ENCODE measurements at regions not wholly inside any gene's neighbourhood (a gene's known extent, or its start where the extent isn't known, plus 50 kb on each side); places are given as distances from the start of the nearest gene placed in this dataset.

DNA sequence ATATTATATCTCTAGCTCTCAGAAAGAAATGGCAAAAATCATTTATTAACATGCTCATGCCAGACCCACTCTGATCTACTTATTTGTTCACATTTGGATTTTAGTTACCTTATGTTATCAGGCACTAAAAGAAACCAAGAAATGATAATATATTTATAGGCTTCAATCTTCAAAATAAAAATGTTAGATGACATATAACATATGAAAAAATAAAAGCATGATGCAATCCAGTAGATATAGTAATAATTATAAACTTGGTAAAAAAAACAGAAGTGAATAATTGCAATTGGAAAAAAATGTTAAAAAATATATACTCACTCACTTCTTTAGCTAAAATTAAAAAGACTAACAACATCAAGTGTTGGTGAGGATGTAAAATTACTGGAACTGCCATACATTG, 248.3 kb upstream of the VRK2 start:
- no peak for TF ChIP-seq ZNF12 (CRISPR knock-in tag; IDR thresholded peaks at IDR 0.05)
- TF ChIP-seq ATF7 (IDR thresholded peaks at IDR 0.05) = peak; percentile 61; the same call in 1 of the 2 replicates
- TF ChIP-seq ATF7 (CRISPR knock-in tag; IDR thresholded peaks at IDR 0.05) = no peak
- TF ChIP-seq MAX (IDR thresholded peaks at IDR 0.05) = no peak
- intact Hi-C loops (cut with micrococcal nuclease; ENCODE audit: unreplicated experiment) (no loop called here), in situ Hi-C loops (cut with HindIII; ENCODE audit: extremely low pct_ligation_motif_present, low pct_unique_long_range_greater_than_20kb) (no loop called here)
- DNase-seq (ENCODE audit: low spot score) (no peak), FAIRE-seq (no peak), ATAC-seq (no peak)
- H3K4me1 ChIP-seq (ENCODE audit: insufficient read depth, low read length) = no peaks in the 10 kb centered on the region
- no peak overlapping the region for H3K9ac ChIP-seq (ENCODE audit: insufficient read depth, low read depth, low read length)
- no peak overlapping the region for H3K27ac ChIP-seq (ENCODE audit: extremely low read length, insufficient read depth, low read length)
- no peak overlapping the region for H3K4me3 ChIP-seq (replicated peaks in 1 of 3; ENCODE audit: insufficient read depth in 1 of 3, low read depth in 2 of 3, low read length in 3 of 3)
- H3K79me2 ChIP-seq (ENCODE audit: insufficient read depth, low read length) = no peaks in the 10 kb centered on the region
- no peaks in the 10 kb centered on the region for H4K20me1 ChIP-seq (ENCODE audit: insufficient read depth, low read length)
- BruUV-seq (replicated peaks) = no TSS peak
- no peaks in the 10 kb centered on the region for H3K9me3 ChIP-seq (ENCODE audit: low read length)
- POLR2A ChIA-PET = no interaction called here
- H3K36me3 ChIP-seq (replicated peaks in 1 of 2; ENCODE audit: control insufficient read depth in 1 of 2, insufficient read depth in 2 of 2, low read length in 2 of 2) = no peaks in the 10 kb centered on the region
- H3K27me3 ChIP-seq (ENCODE audit: control insufficient read depth in 1 of 2, insufficient read depth in 2 of 2, low read length in 2 of 2) = no peaks in the 10 kb centered on the region
- no peak overlapping the region for H3K4me2 ChIP-seq (ENCODE audit: low read depth, low read length)
- CTCF ChIA-PET (ENCODE audit: low intra/inter-chr PET ratio, low total read pairs) = no interaction called here
- no peak overlapping the region for H2AFZ ChIP-seq (ENCODE audit: low read length)

- ATAC-seq (no peak), DNase-seq (ENCODE audit: low spot score) (no peak), FAIRE-seq (no peak)
- Histone ChIP-seq H3K9ac (ENCODE audit: insufficient read depth, low read depth, low read length) (no peak overlapping the region), H2AFZ (ENCODE audit: low read length) (no peak overlapping the region), H3K36me3 (replicated peaks in 1 of 2; ENCODE audit: control insufficient read depth in 1 of 2, insufficient read depth in 2 of 2, low read length in 2 of 2) (no peaks in the 10 kb centered on the region), H3K79me2 (ENCODE audit: insufficient read depth, low read length) (no peaks in the 10 kb centered on the region), H4K20me1 (ENCODE audit: insufficient read depth, low read length) (no peaks in the 10 kb centered on the region), H3K4me1 (ENCODE audit: insufficient read depth, low read length) (no peaks in the 10 kb centered on the region), H3K27me3 (ENCODE audit: control insufficient read depth in 1 of 2, insufficient read depth in 2 of 2, low read length in 2 of 2) (no peaks in the 10 kb centered on the region), H3K27ac (ENCODE audit: extremely low read length, insufficient read depth, low read length) (no peak overlapping the region), H3K4me3 (replicated peaks in 1 of 3; ENCODE audit: insufficient read depth in 1 of 3, low read depth in 2 of 3, low read length in 3 of 3) (no peak overlapping the region), H3K9me3 (ENCODE audit: low read length) (no peaks in the 10 kb centered on the region), H3K4me2 (ENCODE audit: low read depth, low read length) (no peak overlapping the region)
- 61% methylated on average over 14 of the region's 14 CpGs for WGBS (ENCODE audit: low lambda C conversion rate)
- BruUV-seq (replicated peaks) = no TSS peak
- in situ Hi-C loops (cut with HindIII; ENCODE audit: extremely low pct_ligation_motif_present, low pct_unique_long_range_greater_than_20kb) = no loop called here
- ChIA-PET POLR2A (no interaction called here), CTCF (ENCODE audit: low intra/inter-chr PET ratio, low total read pairs) (no interaction called here)
- intact Hi-C loops (cut with micrococcal nuclease; ENCODE audit: unreplicated experiment) = no loop called here
- TF ChIP-seq MYC (CRISPR knock-in tag; IDR thresholded peaks at IDR 0.05; ENCODE audit: borderline replicate concordance) (no peak), CERS6 (CRISPR knock-in tag; IDR thresholded peaks at IDR 0.05) (no peak), TBP (CRISPR knock-in tag; IDR thresholded peaks at IDR 0.05) (no peak), ZNF616 (CRISPR knock-in tag; IDR thresholded peaks at IDR 0.05; ENCODE audit: low read depth) (no peak), BRD4 (CRISPR knock-in tag; IDR thresholded peaks at IDR 0.05) (no peak)
- TF ChIP-seq, protein P1, sequence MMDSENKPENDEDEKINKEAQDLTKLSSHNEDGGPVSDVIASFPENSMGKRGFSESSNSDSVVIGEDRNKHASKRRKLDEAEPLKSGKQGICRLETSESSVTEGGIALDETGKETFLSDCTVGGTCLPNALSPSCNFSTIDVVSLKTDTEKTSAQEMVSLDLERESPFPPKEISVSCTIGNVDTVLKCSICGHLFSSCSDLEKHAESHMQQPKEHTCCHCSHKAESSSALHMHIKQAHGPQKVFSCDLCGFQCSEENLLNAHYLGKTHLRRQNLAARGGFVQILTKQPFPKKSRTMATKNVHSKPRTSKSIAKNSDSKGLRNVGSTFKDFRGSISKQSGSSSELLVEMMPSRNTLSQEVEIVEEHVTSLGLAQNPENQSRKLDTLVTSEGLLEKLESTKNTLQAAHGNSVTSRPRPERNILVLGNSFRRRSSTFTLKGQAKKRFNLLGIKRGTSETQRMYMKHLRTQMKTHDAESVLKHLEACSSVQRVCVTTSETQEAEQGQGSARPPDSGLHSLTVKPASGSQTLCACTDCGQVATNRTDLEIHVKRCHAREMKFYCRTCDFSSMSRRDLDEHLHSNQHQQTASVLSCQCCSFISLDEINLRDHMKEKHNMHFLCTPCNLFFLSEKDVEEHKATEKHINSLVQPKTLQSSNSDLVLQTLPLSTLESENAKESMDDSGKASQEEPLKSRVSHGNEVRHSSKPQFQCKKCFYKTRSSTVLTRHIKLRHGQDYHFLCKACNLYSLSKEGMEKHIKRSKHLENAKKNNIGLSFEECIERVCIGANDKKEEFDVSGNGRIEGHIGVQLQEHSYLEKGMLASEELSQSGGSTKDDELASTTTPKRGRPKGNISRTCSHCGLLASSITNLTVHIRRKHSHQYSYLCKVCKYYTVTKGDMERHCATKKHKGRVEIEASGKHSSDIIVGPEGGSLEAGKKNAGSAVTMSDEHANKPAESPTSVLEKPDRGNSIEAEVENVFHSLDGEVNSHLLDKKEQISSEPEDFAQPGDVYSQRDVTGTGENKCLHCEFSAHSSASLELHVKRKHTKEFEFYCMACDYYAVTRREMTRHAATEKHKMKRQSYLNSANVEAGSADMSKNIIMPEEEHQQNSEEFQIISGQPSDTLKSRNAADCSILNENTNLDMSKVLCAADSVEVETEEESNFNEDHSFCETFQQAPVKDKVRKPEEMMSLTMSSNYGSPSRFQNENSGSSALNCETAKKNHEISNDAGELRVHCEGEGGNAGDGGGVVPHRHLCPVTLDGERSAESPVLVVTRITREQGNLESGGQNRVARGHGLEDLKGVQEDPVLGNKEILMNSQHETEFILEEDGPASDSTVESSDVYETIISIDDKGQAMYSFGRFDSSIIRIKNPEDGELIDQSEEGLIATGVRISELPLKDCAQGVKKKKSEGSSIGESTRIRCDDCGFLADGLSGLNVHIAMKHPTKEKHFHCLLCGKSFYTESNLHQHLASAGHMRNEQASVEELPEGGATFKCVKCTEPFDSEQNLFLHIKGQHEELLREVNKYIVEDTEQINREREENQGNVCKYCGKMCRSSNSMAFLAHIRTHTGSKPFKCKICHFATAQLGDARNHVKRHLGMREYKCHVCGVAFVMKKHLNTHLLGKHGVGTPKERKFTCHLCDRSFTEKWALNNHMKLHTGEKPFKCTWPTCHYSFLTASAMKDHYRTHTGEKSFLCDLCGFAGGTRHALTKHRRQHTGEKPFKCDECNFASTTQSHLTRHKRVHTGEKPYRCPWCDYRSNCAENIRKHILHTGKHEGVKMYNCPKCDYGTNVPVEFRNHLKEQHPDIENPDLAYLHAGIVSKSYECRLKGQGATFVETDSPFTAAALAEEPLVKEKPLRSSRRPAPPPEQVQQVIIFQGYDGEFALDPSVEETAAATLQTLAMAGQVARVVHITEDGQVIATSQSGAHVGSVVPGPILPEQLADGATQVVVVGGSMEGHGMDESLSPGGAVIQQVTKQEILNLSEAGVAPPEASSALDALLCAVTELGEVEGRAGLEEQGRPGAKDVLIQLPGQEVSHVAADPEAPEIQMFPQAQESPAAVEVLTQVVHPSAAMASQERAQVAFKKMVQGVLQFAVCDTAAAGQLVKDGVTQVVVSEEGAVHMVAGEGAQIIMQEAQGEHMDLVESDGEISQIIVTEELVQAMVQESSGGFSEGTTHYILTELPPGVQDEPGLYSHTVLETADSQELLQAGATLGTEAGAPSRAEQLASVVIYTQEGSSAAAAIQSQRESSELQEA (CRISPR knock-in tag; IDR thresholded peaks at IDR 0.05; ENCODE audit: not compliant biosample characterization) = no peak
These were observed 244.4 kb upstream of the VRK2 start for GRCh38 chr2:57802243-57802642.
